SW480 (cell line): ENCODE measurements at regions not wholly inside any gene's neighbourhood (a gene's known extent, or its start where the extent isn't known, plus 50 kb on each side); places are given as distances from the start of the nearest gene placed in this dataset.
"Not testable (repeated sequence)": the region's sequence is repeated elsewhere in the genome, so short reads cannot be mapped to it uniquely, and the experiment has no call there.

Experiments
- DNase-seq: peaks from one replicate; pipeline ENCODE4 v3.0.0-alpha.2; 2016; ENCODE audit warnings: low spot score

- DNase-seq = no peak
Observed at GRCh38 chr4:33467291-33467690, 2747.1 kb downstream of the PCDH7 start.

GRCh38 chr4:33470805-33471204 lies 2750.6 kb downstream of the PCDH7 start:
- DNase-seq = no peak

- DNase-seq = no peak
Observed at GRCh38 chr4:33477715-33478114, 2757.5 kb downstream of the PCDH7 start.

DNA sequence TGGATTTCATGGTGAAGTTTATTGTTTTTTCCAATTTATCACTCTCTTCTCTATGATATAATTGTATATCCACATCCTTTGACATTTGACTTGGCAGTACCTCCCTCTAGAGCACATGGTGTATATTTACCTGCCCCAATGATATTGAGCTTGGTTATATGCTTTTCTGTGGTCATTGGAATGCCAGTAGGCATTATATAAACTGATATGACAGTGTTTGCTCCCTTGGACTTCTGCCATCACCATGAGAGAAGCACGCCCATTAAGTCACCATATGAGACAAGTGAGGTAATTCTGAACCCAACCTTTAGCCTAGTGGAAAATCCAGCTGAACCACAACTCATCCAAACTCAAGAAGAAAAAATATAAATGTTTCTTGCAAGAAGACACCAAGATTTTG lies 2761.5 kb downstream of the ARAP2 start:
- DNase-seq = no peak

- DNase-seq = no peak
Observed at GRCh38 chr4:33485111-33485510, 2759.2 kb downstream of the ARAP2 start.

- no peak for DNase-seq
Observed at GRCh38 chr4:33493231-33493630, 2751.1 kb downstream of the ARAP2 start.

- no peak for DNase-seq
Observed at GRCh38 chr4:33494150-33494549, 2750.2 kb downstream of the ARAP2 start.

DNA sequence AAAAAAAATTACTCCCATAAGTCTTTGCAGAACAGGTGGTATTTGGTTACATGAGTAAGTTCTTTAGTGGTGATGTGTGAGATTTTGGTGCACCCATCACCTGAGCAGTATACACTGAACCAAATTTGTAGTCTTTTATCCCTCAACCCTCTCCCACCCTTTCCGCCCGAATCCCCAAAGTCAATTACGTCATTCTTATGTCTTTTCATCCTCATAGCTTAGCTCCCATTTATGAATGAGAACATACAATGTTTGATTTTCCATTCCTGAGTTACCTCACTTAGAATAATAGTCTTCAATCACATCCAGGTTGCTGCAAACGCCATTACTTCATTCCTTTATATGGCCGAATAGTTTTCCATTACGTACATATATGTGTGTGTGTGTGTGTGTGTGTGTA lies 2742.7 kb downstream of the ARAP2 start:
- not testable (repeated sequence) for DNase-seq

DNA sequence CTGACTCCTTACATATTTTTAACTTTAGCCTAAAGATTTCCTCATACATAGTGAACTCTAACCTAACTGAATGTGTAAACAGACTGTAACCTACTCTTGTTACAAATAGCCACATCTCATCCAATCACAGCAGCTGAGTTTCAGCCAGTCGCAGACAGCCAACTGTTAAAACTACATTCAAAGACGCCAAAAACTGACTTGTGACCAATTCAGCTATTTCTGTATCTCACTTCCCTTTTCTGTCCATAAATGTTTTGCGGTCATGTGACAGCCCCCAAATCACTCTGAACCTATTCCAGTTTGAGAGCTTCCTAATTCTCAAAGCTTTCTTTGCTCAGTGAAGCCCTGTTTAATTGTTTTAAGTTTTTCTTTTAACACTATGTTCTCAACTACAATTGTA lies 2731.9 kb downstream of the ARAP2 start:
- DNase-seq = no peak

GRCh38 chr4:33518856-33519255 lies 2725.5 kb downstream of the ARAP2 start:
- no peak for DNase-seq

DNA sequence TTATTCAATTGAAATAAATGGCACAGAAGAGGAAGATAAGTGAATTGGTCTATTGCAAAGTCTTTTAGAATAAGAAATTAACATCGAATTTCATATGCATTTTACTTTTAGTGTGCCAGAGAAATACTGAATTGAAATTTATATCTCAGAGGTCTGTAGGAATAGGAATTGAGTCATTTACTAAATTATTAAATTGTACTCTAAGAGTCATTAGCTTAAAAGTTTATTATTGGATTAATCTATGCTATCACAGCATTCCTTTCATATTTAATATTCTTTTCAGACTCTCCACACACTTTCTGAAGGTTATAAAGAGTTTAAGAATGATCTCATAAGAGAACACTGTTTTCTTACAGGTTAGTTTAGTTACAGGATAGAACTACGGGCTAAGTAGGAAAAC lies 2711.5 kb downstream of the ARAP2 start:
- no peak for DNase-seq

DNA sequence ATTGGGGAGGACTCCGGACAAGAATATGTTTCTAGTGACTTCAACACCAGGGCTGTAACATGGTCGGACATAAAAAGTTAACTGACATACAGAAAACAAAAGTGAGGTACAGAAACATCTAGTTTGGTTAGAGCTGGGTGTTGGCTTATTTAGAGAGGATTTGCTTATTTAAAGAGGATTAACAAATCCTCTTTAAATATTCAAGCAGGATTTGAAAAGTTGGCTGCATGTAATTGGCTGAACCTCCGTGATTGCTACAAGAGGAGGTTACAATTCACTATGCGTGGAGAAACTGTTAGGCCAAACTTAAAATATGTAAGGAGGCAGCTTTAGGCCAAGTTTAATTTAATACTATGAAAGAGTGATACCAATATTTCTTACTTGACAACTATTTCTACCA lies 2707.4 kb downstream of the ARAP2 start:
- DNase-seq = no peak

- DNase-seq = no peak
Observed at GRCh38 chr4:33537527-33537926, 2706.8 kb downstream of the ARAP2 start.

DNA sequence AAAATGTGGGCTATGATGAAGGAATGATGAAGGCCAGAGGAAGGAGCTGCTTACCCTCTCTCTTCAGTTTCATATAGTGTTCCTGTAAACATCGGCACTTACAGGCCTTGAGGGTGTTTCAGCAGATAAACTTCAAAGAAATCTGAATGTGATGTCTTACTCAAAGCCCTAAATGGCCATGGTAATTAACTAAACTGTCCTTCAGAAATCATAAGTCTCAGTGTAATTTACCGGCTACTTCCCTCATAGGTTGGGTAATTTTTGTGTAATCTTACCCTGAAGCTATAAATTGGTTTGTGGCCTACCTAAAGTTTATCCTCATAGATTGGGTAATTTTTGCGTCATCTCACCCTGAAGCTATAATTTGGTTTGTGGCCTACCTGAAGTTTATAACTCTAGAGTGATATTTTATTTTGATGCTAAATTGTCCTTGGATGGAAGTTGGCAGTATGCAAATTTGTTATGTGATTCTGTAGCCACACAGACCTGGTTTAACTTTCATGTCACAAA lies 2700.3 kb downstream of the ARAP2 start:
- no peak for DNase-seq

- no peak for DNase-seq
Observed at GRCh38 chr4:33551244-33551643, 2693.1 kb downstream of the ARAP2 start.

DNA sequence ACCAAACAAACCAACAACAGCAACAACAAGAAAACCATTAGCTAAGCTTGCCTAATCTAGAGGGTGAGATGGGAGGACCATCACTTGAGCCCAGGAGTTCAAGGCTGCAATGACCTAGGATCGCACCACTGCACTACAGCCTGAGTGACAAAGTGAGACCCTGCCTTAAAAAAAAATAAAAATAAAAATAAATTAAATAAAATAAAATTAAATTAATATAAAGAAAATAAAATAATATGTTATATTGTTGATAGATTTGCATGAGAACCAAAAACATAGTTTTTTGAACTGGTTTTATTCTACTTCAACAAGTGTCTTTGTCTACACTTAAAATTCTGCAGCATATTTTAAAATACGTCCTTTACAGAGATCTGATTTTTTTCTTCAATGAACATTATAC lies 2683.1 kb downstream of the ARAP2 start:
- DNase-seq = no peak

DNA sequence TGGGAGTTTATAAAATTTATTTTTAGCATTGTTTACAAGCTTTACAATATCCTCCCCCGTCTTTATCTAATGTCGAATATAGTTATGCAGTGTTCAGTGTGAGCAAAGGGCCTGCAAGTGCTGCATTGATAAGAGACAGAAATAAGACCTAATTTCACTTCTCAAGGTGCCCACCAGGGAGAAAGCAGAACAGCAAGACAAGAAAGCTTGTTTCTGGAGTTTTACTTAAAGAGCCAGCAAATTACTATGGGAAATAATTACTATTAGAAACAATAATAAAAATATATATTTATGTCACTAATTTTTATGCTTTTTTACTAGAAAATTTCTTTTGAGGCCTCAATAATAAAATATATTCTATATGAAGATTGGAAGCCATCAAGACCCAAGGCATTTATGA lies 2677.7 kb downstream of the ARAP2 start:
- no peak for DNase-seq

GRCh38 chr4:33577791-33578190 lies 2666.5 kb downstream of the ARAP2 start:
- DNase-seq = no peak

- DNase-seq = no peak
Observed at GRCh38 chr4:33579951-33580350, 2664.4 kb downstream of the ARAP2 start.

DNA sequence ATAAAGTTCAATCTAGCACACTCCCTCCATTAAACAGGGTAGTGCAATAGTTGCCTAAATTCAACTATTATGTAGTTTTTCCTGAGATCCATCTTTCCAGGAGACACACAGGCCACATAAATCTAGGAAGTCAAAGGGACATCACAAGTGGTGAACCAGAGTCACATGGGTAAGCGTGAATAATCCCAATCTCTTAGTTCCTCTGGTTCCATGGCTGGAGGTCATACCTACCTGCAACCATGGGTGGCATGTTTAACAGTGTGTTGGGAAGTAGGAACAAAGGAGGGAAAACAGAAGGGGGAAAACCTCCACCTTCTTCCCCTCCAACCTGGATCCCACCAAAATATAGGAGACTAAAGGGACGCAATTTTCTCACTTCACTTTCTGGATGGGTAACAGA lies 2651.6 kb downstream of the ARAP2 start:
- no peak for DNase-seq

DNA sequence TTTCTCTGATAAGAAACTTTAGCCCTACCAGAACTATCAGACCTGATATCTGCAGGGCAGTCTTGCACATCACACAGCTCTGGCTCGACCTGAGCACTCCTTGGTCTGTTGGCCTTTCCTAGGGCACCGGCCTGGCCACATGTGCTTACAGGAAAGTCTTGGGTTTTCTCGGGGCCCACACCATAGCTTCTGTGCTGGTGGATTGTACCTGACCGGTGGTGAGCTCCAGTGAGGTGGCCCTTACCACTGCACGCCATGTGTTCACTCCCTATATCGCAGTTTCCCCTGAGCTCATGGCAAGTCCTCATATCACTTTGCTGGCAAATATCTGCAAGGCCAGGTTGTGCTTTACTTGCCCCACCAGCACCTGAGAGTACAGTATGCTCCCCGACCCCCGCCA lies 2637.4 kb downstream of the ARAP2 start:
- DNase-seq = no peak

- no peak for DNase-seq
Observed at GRCh38 chr4:33616121-33616520, 2628.2 kb downstream of the ARAP2 start.

GRCh38 chr4:33625748-33626147 lies 2618.6 kb downstream of the ARAP2 start:
- DNase-seq = no peak

DNA sequence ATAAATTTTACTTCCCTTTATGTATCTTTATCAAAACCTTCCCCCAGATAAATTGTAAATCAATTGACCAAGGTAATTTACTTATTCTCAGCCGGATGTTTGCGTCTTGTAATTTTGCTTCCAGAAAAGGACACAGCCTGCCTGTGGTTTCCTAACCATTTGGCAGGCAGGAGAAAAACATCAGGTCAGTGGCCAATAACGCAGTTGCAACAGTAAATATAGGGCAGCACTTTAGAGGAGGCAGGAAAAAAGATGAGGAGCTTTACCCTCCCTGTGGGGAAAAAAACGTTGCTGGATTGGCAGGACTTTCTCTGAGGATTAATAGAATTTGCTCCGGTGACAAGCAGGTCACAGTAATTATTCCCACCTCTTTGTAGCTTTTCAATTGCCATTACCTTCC lies 2618.1 kb downstream of the ARAP2 start:
- DNase-seq = no peak

GRCh38 chr4:33628296-33628695 lies 2616.0 kb downstream of the ARAP2 start:
- no peak for DNase-seq
